GM12875 (cell line): ENCODE measurements at regions not wholly inside any gene's neighbourhood (a gene's known extent, or its start where the extent isn't known, plus 50 kb on each side); places are given as distances from the start of the nearest gene placed in this dataset.

ENCODE experiments used
- H3K4me3 ChIP-seq: one replicate; pipeline ENCODE4 v1.5.1; 2011; ENCODE audit warnings: low read depth, low read length, control low read depth
- CTCF ChIP-seq: IDR thresholded peaks from 2 replicates; pipeline ENCODE4 v1.5.1; 2011; ENCODE audit warnings: low read depth, mild to moderate bottlenecking, control low read depth, inconsistent platforms, low read length, moderate library complexity, borderline replicate concordance; ENCODE audit not compliant: insufficient read depth

- TF ChIP-seq CTCF, result no peak
- H3K4me3 ChIP-seq, result no peak overlapping the region
These were observed 1079.1 kb downstream of the BCL11B start for GRCh38 chr14:98192946-98193345.

GRCh38 chr14:98194821-98195220, 1077.2 kb downstream of the BCL11B start:
- no peak for TF ChIP-seq CTCF
- H3K4me3 ChIP-seq, result no peak overlapping the region

- no peak for TF ChIP-seq CTCF
These were observed 1076.7 kb downstream of the BCL11B start for GRCh38 chr14:98195256-98195655.

GRCh38 chr14:98197933-98198332, 1074.1 kb downstream of the BCL11B start:
- no peak for TF ChIP-seq CTCF
- H3K4me3 ChIP-seq, result no peak overlapping the region

More at GRCh38 chr14:98195256-98195655, 1076.7 kb downstream of the BCL11B start:
- H3K4me3 ChIP-seq, result no peak overlapping the region

GRCh38 chr14:98198385-98198784, 1073.6 kb downstream of the BCL11B start:
- TF ChIP-seq CTCF, result no peak
- no peak overlapping the region for H3K4me3 ChIP-seq

GRCh38 chr14:98200601-98201000, 1071.4 kb downstream of the BCL11B start:
- no peak overlapping the region for H3K4me3 ChIP-seq
- no peak for TF ChIP-seq CTCF

GRCh38 chr14:98203421-98203820, 1068.6 kb downstream of the BCL11B start:
- no peak for TF ChIP-seq CTCF
- no peak overlapping the region for H3K4me3 ChIP-seq
